GM12865 (cell line): ENCODE measurements at regions not wholly inside any gene's neighbourhood (a gene's known extent, or its start where the extent isn't known, plus 50 kb on each side); places are given as distances from the start of the nearest gene placed in this dataset.

Experiments
- DNase-seq: peaks from one replicate; pipeline ENCODE4 v3.0.0; 2010; ENCODE audit warnings: low read depth
- H3K4me3 ChIP-seq: 2 replicates; pipeline ENCODE4 v1.5.1; 2011; ENCODE audit warnings: mild to moderate bottlenecking, low read depth, low read length, control low read depth
- CTCF ChIP-seq: IDR thresholded peaks from 2 replicates; pipeline ENCODE4 v1.5.1; 2011; ENCODE audit warnings: low read length, control low read depth, low read depth, inconsistent platforms; ENCODE audit not compliant: insufficient read depth; ENCODE audit errors: missing control alignments

GRCh38 chr2:23153484-23153883 is 231.5 kb upstream of the KLHL29 start:
- H3K4me3 ChIP-seq: no peak overlapping the region
- DNase-seq: no peak
- no peak for TF ChIP-seq CTCF

- no peak for DNase-seq
- no peak for TF ChIP-seq CTCF
- H3K4me3 ChIP-seq: no peak overlapping the region
Observed at GRCh38 chr2:23155022-23155421, 230.0 kb upstream of the KLHL29 start.

- TF ChIP-seq CTCF: no peak
- H3K4me3 ChIP-seq: no peak overlapping the region
- DNase-seq: no peak
Observed at GRCh38 chr2:23157812-23158211, 227.2 kb upstream of the KLHL29 start.

GRCh38 chr2:23158306-23158705 is 226.7 kb upstream of the KLHL29 start:
- no peak for DNase-seq
- no peak overlapping the region for H3K4me3 ChIP-seq
- no peak for TF ChIP-seq CTCF

GRCh38 chr2:23159746-23160405 is 225.1 kb upstream of the KLHL29 start:
- H3K4me3 ChIP-seq: no peak overlapping the region
- no peak for DNase-seq
- no peak for TF ChIP-seq CTCF

- TF ChIP-seq CTCF: no peak
- DNase-seq: no peak
- H3K4me3 ChIP-seq: no peak overlapping the region
Observed at GRCh38 chr2:23164173-23164572, 220.8 kb upstream of the KLHL29 start.

- no peak for TF ChIP-seq CTCF
- DNase-seq: no peak
- H3K4me3 ChIP-seq: no peak overlapping the region
Observed at GRCh38 chr2:23169896-23170295, 215.1 kb upstream of the KLHL29 start.
